Dermis microvascular lymphatic vessel endothelial cell (primary cell): ENCODE measurements at regions not wholly inside any gene's neighbourhood (a gene's known extent, or its start where the extent isn't known, plus 50 kb on each side); places are given as distances from the start of the nearest gene placed in this dataset.
A peak's percentile ranks its signal among the peaks of the same experiment; 100 is the strongest.
"Not testable (repeated sequence)": the region's sequence is repeated elsewhere in the genome, so short reads cannot be mapped to it uniquely, and the experiment has no call there.

Experiments used
- DNase-seq, 2 donors: peaks; one replicate each; pipeline versions ENCODE4 v3.0.0 to v3.0.0-alpha.2; 2010; ENCODE audit warnings: low read depth in 2 of 2

GRCh38 chr7:119696336-119696735 is 576.6 kb upstream of the KCND2 start:
- no peak for DNase-seq

- no peak for DNase-seq
Measured at GRCh38 chr7:119703895-119704294, 569.1 kb upstream of the KCND2 start.

GRCh38 chr7:119706608-119707007 is 566.4 kb upstream of the KCND2 start:
- DNase-seq, result no peak

- DNase-seq, result peak in 1 of 2 donors; percentile 26
Measured at GRCh38 chr7:119708891-119709290, 564.1 kb upstream of the KCND2 start.

DNA sequence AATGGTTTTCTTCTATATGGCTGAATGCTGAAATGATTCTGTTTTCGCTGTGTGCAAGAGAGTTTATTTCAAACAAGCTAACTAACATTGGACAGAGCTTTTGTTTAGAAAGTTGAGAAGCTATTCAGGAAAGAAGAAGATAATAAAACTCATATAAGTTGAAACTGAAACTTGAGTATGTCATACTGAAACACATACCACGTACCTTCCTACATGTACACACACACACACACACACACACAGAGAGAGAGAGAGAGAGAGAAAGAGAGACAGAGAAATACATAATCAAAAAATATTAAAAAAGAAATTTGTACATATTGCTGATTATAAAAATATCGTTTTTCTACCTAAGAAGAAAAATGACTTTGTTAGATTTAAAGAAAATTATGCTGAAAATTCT is 561.9 kb upstream of the KCND2 start:
- DNase-seq, result no peak

DNA sequence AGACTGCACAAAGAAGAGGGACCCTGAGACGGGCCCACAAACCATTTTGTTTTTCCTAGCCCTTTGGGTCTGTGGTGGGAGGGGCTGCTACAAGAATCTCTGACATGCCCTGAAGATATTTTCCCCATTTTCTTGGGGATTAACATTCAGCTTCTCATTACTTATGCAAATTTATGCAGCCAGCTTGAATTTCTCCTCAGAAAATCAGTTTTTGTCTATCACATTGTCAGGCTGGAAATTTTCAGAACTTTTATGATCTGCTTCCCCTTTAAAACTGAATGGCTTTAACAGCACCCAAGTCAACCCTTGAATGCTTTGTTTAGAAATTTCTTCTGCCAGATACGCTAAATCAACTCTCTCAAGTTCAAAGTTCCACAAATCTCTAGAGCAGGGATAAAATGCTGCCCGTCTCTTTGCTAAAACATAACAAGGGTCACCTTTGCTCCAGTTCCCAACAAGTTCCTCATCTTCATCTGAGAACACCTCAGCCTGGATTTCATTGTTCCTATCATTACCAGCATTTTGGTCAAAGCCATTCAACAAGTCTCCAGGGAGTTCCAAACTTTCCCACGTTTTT is 560.0 kb upstream of the KCND2 start:
- no peak for DNase-seq

DNA sequence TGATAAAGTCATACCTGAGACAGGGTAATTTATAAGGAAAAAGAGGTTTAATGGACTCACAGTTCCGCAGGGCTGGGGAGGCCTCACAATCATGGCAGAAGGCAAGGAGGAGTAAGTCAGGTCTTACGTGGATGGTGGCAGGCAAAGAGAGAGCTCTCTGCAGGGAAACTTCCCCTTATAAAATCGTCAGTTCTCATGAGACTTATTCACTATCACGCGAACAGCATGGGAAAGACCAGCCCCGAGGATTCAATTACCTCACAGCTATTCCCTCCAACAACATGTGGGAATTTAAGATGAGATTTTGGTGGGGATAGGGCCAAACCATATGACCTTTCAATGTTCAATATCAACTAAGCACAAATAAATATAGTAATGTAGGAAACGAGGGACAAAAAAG is 559.4 kb upstream of the KCND2 start:
- no peak for DNase-seq

DNA sequence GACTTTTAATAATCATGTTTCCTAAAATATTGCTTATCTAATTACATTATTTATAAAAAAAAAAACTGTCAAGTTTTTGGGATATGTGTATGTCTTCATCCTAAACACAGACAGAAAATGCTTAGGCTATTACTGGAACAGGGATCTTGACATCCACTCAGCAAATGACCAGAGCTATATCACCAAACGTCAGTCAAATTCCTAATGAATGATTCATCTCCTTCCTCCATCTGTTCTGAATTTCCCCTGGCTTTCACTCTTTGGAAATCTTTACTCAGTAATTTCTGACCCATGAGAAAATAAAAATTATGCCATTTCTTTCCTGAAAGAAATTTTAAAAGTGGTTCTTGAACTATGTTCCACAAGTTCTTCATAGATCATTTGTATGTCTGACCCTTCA is 552.4 kb upstream of the KCND2 start:
- DNase-seq, result peak; percentile 80 to 91

DNA sequence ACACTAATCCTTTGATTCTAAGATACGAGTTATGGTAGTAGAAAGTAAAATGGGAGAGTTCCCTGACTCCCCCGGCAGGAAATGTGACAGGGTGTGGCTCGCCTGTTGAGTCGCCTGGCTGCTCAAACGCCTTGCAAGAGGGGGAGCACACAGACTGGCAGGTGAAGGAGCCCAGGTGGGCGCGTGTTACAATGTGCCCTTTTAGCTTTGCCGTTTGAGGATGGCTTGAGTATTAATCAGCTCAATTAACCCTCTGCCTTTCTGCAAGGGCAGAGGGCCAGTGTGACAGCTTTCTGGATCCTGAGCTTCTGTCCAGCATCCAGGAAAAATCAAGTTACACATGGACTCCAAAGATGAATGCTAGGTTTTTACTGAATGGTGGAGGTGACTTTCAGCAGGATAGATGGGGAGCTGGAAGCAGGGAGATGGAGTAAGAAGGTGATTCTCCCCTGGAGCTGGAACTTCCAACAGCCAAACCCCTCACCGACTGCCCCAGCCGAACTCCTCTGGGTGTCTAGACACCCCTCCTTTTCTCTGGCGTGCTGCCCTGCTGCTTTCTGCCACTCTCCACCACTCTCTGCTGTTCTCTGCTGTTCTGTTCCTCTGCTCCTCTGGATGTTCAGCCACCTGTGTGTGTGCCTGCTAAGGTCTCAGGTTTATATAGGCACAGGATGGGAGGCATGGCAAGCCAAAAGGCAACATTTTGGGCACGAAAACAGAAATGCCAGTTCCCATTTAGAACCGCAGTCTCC is 548.8 kb upstream of the KCND2 start:
- DNase-seq, result no peak

GRCh38 chr7:119733127-119733879 is 539.7 kb upstream of the KCND2 start:
- DNase-seq, result peak in 1 of 2 donors; percentile 3

DNA sequence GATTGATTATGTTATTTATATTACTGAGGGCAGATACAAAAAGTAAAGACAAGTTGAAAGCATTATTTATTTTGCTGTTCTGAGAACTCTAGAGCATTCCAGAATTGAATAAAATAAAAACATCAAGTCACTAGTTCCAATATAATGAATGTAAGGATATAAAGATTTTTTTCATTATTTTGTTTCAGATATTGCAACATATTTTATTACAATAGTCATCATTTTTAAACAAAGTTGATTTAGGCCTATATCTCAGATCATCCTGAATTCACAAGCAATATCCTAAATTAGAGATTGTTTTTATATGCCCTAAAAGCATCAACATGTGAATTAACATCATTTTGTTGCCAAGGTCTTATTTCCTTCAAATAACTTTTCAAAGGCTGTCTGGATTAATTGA is 535.6 kb upstream of the KCND2 start:
- no peak for DNase-seq

- not testable (repeated sequence) for DNase-seq
Measured at GRCh38 chr7:119745280-119745679, 527.7 kb upstream of the KCND2 start.

- no peak for DNase-seq
Measured at GRCh38 chr7:119748251-119748860, 524.6 kb upstream of the KCND2 start.

GRCh38 chr7:119748991-119749390 is 524.0 kb upstream of the KCND2 start:
- DNase-seq, result no peak

- DNase-seq, result no peak
Measured at GRCh38 chr7:119756687-119757086, 516.3 kb upstream of the KCND2 start.

DNA sequence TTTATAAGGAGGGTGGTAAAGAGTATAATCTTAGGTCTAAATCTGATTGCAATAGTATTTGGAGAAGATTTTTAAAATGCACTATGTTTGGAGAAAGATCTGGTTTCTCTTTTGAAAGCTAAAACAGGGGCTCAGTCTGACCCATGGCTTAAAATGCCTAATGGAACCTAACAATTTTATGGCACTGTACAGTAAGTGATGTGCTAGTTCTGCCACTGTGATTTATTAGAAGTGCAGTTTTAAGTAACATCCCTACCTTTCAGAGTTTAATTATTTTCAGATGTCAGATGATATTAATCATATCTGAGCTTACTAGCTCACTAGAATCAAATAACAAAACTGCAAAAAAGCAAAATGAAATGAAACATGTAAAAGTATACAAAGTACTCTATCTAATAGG is 514.7 kb upstream of the KCND2 start:
- no peak for DNase-seq

DNA sequence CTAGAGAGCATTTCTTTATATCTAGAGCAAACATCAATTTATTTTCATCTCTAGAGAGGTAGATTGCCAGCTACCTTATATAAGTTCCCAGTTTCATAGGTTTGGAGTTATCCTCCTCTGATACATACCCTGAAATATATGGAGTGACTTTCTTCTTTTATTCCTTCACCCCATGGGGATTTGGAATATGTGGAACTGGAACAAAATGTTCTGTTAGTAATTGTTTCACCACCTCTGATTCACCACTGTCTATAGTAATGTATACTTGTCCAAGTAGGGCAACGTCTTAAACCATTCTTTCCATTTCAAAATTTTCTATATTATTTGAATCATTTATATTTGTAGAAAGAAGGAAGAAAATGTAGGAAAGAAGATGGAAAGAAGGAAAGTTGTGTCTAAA is 511.2 kb upstream of the KCND2 start:
- DNase-seq, result no peak

DNA sequence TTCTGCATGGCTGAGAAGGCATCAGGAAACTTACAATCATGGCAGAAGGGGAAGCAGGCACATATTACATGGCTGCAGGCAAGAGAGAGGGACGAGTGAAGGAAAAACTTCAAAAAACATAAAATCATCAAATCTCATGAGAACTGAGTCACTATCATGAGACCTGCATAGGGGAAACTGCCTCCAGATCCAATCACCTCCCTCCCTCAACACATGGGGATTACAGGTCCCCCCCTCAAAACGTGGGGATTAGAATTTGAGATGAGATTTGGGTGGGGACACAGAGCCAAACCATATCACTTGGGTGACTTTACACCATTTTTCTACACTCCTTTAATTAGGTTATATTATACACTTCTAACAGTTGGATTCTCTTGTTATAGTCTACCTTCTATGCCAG is 490.7 kb upstream of the KCND2 start:
- no peak for DNase-seq

GRCh38 chr7:119783799-119784198 is 489.2 kb upstream of the KCND2 start:
- DNase-seq, result peak; percentile 69 to 73

- DNase-seq, result no peak
Measured at GRCh38 chr7:119802147-119802546, 470.8 kb upstream of the KCND2 start.

DNA sequence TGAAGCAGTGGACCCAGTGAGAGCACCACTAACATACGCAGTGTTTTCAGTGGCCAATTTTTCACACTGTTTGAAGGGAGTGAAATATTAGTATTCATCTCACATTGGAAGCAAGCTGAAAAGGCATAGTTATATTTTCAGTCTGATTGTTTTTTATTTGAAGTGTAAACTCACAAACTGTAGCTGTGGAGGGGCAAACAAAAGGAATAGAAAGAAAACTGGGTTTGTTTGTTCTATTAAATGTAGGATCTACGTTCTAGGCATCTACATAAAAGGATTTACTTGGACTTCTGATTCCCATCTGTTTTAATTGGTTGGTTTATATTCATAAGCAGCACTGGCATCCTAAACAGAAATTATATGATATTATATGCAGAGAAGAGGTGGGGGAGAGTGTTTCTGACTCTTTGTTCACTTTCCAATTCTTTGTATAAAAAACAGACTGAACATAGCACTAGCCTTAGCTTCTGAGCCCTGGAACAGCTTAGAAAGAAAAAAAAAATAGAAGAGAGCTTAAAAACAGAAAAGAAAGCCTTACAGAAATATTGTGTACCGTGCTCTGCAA is 447.8 kb upstream of the KCND2 start:
- DNase-seq, result no peak

DNA sequence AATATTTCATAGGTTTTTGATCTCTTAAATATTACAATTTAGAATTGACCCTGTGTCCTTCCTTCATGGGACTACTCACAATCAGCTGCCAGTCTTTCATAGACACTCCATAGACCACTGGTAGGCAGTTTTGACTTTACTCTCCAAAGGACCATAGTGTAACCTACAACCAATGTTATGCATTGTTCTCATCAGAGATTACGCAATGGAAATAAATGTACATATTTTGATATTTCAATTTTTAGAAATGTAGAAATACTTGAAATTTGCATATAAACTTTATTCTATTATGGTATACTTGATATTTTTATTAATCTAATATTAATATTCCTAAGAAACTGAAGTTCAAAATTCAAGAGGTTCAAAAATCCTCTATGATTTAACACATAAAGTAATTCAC is 446.4 kb upstream of the KCND2 start:
- DNase-seq, result no peak
